GM21515 (cell line): ENCODE measurements at regions not wholly inside any gene's neighbourhood (a gene's known extent, or its start where the extent isn't known, plus 50 kb on each side); places are given as distances from the start of the nearest gene placed in this dataset.
"Not testable (repeated sequence)": the region's sequence is repeated elsewhere in the genome, so short reads cannot be mapped to it uniquely, and the experiment has no call there.

Source experiments
- ATAC-seq: cut with Tn5 transposase; IDR thresholded peaks from one replicate; pipeline ENCODE4 v1.9.1; 2021; ENCODE audit not compliant: unreplicated experiment

GRCh38 chr17:51387582-51387981, 127.2 kb downstream of the UTP18 start:
- ATAC-seq: no peak

- ATAC-seq: no peak
Observed at GRCh38 chr17:51387986-51388385, 127.6 kb downstream of the UTP18 start.

- no peak for ATAC-seq
Observed at GRCh38 chr17:51389875-51390274, 129.5 kb downstream of the UTP18 start.

GRCh38 chr17:51391982-51392654, 131.8 kb downstream of the UTP18 start:
- no peak for ATAC-seq

GRCh38 chr17:51395621-51396020, 135.3 kb downstream of the UTP18 start:
- no peak for ATAC-seq

- ATAC-seq: no peak
Observed at GRCh38 chr17:51397361-51398127, 137.2 kb downstream of the UTP18 start.

GRCh38 chr17:51398128-51398525, 137.8 kb downstream of the UTP18 start:
- no peak for ATAC-seq

- no peak for ATAC-seq
Observed at GRCh38 chr17:51398687-51399086, 138.3 kb downstream of the UTP18 start.

GRCh38 chr17:51401279-51401678, 140.9 kb downstream of the UTP18 start:
- ATAC-seq: no peak

- no peak for ATAC-seq
Observed at GRCh38 chr17:51402899-51403298, 142.6 kb downstream of the UTP18 start.

- no peak for ATAC-seq
Observed at GRCh38 chr17:51407576-51407975, 147.2 kb downstream of the UTP18 start.

- ATAC-seq: no peak
Observed at GRCh38 chr17:51419476-51419875, 159.1 kb downstream of the UTP18 start.

GRCh38 chr17:51421525-51421924, 161.2 kb downstream of the UTP18 start:
- ATAC-seq: no peak

- ATAC-seq: no peak
Observed at GRCh38 chr17:51422634-51423033, 162.3 kb downstream of the UTP18 start.

- ATAC-seq: no peak
Observed at GRCh38 chr17:51423421-51424160, 163.2 kb downstream of the UTP18 start.

- ATAC-seq: no peak
Observed at GRCh38 chr17:51425773-51426172, 165.4 kb downstream of the UTP18 start.

- peak; percentile 27 for ATAC-seq
Observed at GRCh38 chr17:51427323-51427811, 167.0 kb downstream of the UTP18 start.

GRCh38 chr17:51427856-51428255, 167.5 kb downstream of the UTP18 start:
- ATAC-seq: peak; percentile 70

GRCh38 chr17:51428668-51429495, 168.5 kb downstream of the UTP18 start:
- ATAC-seq: no peak

GRCh38 chr17:51429938-51430337, 169.6 kb downstream of the UTP18 start:
- ATAC-seq: not testable (repeated sequence)

- no peak for ATAC-seq
Observed at GRCh38 chr17:51430591-51430990, 170.2 kb downstream of the UTP18 start.
